ENCODE measurements at regions not wholly inside any gene's neighbourhood (a gene's known extent, or its start where the extent isn't known, plus 50 kb on each side); places are given as distances from the start of the nearest gene placed in this dataset.
"Not testable (repeated sequence)": the region's sequence is repeated elsewhere in the genome, so short reads cannot be mapped to it uniquely, and the experiment has no call there.

DNA sequence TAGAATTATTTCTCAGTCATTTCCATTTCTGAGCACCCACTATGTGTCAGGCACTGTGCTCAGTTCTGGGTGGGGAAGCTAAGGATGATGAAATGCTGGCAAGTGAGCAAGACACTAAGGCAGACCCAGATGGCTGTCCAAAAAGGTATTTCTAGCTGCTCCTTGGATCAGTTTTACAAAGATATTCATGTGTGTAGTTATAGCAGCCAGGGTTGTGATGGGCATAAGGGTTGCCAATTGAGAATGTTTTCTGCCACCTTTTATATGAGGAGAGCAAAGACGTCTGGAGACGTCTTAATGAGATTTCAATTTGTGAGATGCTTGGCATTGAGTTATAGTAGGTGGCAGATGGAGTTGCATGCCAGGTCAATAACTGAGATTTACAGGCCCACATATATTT lies 197.1 kb upstream of the RASGRP1 start:
- Histone ChIP-seq H3K4me3 (ENCODE audit: low read depth, low read length, poor library complexity, severe bottlenecking) (no peak overlapping the region), H3K9me3 (ENCODE audit: low read depth, low read length, poor library complexity, severe bottlenecking) (no peaks in the 10 kb centered on the region), H3K27ac (ENCODE audit: low read depth, low read length, poor library complexity, severe bottlenecking) (no peak overlapping the region), H3K4me1 (ENCODE audit: insufficient read depth, low read length, poor library complexity, severe bottlenecking) (no peaks in the 10 kb centered on the region), H3K36me3 (ENCODE audit: insufficient read depth, low read length, poor library complexity, severe bottlenecking) (no peaks in the 10 kb centered on the region), H3K27me3 (replicated peaks; ENCODE audit: insufficient read depth, low read depth, low read length, poor library complexity) (peaks cover 31% of the 10 kb centered on the region)
- ChIA-PET POLR2A (ENCODE audit: low non-redundant PET) (no interaction called here), CTCF (no interaction called here)
- BruUV-seq (replicated peaks) = no TSS peak
- no peak for DNase-seq (ENCODE audit: low spot score)
- TF ChIP-seq EZH2 (IDR thresholded peaks at IDR 0.05; ENCODE audit: borderline replicate concordance, low read depth, low read length, poor library complexity, severe bottlenecking) = no peak
- TF ChIP-seq, protein P1, sequence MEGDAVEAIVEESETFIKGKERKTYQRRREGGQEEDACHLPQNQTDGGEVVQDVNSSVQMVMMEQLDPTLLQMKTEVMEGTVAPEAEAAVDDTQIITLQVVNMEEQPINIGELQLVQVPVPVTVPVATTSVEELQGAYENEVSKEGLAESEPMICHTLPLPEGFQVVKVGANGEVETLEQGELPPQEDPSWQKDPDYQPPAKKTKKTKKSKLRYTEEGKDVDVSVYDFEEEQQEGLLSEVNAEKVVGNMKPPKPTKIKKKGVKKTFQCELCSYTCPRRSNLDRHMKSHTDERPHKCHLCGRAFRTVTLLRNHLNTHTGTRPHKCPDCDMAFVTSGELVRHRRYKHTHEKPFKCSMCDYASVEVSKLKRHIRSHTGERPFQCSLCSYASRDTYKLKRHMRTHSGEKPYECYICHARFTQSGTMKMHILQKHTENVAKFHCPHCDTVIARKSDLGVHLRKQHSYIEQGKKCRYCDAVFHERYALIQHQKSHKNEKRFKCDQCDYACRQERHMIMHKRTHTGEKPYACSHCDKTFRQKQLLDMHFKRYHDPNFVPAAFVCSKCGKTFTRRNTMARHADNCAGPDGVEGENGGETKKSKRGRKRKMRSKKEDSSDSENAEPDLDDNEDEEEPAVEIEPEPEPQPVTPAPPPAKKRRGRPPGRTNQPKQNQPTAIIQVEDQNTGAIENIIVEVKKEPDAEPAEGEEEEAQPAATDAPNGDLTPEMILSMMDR (conservative IDR thresholded peaks at IDR 0.05; ENCODE audit: low read depth, low read length) = no peak
- intact Hi-C loops (cut with micrococcal nuclease; ENCODE audit: unreplicated experiment) = no loop called here

- Histone ChIP-seq H3K9me3 (ENCODE audit: low read depth, low read length, poor library complexity, severe bottlenecking) (no peaks in the 10 kb centered on the region), H3K4me1 (ENCODE audit: insufficient read depth, low read length, poor library complexity, severe bottlenecking) (no peaks in the 10 kb centered on the region), H3K36me3 (ENCODE audit: insufficient read depth, low read length, poor library complexity, severe bottlenecking) (no peaks in the 10 kb centered on the region), H3K4me3 (ENCODE audit: low read depth, low read length, poor library complexity, severe bottlenecking) (no peak overlapping the region), H3K27me3 (replicated peaks; ENCODE audit: insufficient read depth, low read depth, low read length, poor library complexity) (peaks cover 3% of the 10 kb centered on the region), H3K27ac (ENCODE audit: low read depth, low read length, poor library complexity, severe bottlenecking) (no peak overlapping the region)
- TF ChIP-seq EZH2 (IDR thresholded peaks at IDR 0.05; ENCODE audit: borderline replicate concordance, low read depth, low read length, poor library complexity, severe bottlenecking) = no peak
- TF ChIP-seq, protein P1 (conservative IDR thresholded peaks at IDR 0.05; ENCODE audit: low read depth, low read length) = peak; percentile 37; the same call in 1 of the 2 replicates
- intact Hi-C loops (cut with micrococcal nuclease; ENCODE audit: unreplicated experiment) = no loop called here
- no TSS peak for BruUV-seq (replicated peaks)
- no peak for DNase-seq (ENCODE audit: low spot score)
- ChIA-PET CTCF (no interaction called here), POLR2A (ENCODE audit: low non-redundant PET) (no interaction called here)
Measured at GRCh38 chr15:38768970-38769369, 204.4 kb upstream of the RASGRP1 start.

DNA sequence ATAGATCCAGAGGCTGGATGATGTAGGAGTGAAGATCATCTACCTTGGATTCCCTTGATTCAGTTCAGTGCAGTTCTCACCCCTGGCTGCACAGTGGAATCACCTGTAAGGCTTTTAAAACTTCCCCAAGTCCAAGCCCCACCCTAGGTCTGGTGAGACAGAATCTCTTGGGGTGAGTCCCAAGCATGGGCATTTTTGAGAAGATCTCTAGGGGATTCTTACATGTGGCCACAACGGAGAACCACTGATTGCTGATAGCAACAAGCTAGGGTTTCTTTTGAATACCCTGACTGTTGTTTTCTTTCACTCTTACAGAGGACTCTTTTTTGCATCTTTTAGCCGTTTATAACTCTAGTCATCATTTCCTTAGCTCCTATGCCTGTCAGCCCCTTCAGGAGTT lies 204.9 kb upstream of the RASGRP1 start:
- DNase-seq (ENCODE audit: low spot score) = no peak
- CTCF ChIA-PET = no interaction called here
- Histone ChIP-seq H3K27ac (ENCODE audit: low read depth, low read length, poor library complexity, severe bottlenecking) (no peak overlapping the region), H3K36me3 (ENCODE audit: insufficient read depth, low read length, poor library complexity, severe bottlenecking) (no peaks in the 10 kb centered on the region), H3K27me3 (replicated peaks; ENCODE audit: insufficient read depth, low read depth, low read length, poor library complexity) (peaks cover 3% of the 10 kb centered on the region), H3K9me3 (ENCODE audit: low read depth, low read length, poor library complexity, severe bottlenecking) (no peaks in the 10 kb centered on the region), H3K4me1 (ENCODE audit: insufficient read depth, low read length, poor library complexity, severe bottlenecking) (no peaks in the 10 kb centered on the region), H3K4me3 (ENCODE audit: low read depth, low read length, poor library complexity, severe bottlenecking) (no peak overlapping the region)
- intact Hi-C loops (cut with micrococcal nuclease; ENCODE audit: unreplicated experiment) = no loop called here
- POLR2A ChIA-PET (ENCODE audit: low non-redundant PET) = no interaction called here
- TF ChIP-seq EZH2 (IDR thresholded peaks at IDR 0.05; ENCODE audit: borderline replicate concordance, low read depth, low read length, poor library complexity, severe bottlenecking) = no peak
- TF ChIP-seq, protein P1 (conservative IDR thresholded peaks at IDR 0.05; ENCODE audit: low read depth, low read length) = no peak
- BruUV-seq (replicated peaks) = no TSS peak

DNA sequence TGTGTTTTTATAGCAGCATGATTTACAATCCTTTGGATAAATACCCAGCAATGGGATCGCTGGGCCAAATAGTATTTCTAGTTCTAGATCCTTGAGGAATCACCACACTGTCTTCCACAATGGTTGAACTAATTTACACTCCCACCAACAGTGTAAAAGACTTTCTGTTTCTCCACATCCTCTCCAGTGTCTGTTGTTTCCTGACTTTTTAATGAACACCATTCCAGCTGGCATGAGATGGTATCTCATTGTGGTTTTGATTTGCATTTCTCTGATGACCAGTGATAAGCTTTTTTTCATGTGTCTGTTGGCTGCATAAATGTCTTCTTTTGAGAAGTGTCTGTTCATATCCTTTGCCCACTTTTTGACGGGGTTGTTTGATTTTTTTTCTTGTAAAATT lies 209.5 kb upstream of the RASGRP1 start:
- H3K4me3 ChIP-seq (ENCODE audit: low read depth, low read length, poor library complexity, severe bottlenecking); DNase-seq (ENCODE audit: low spot score); H3K27ac ChIP-seq (ENCODE audit: low read depth, low read length, poor library complexity, severe bottlenecking); BruUV-seq (replicated peaks); CTCF ChIA-PET; H3K36me3 ChIP-seq (ENCODE audit: insufficient read depth, low read length, poor library complexity, severe bottlenecking); H3K27me3 ChIP-seq (replicated peaks; ENCODE audit: insufficient read depth, low read depth, low read length, poor library complexity); POLR2A ChIA-PET (ENCODE audit: low non-redundant PET); H3K4me1 ChIP-seq (ENCODE audit: insufficient read depth, low read length, poor library complexity, severe bottlenecking); intact Hi-C loops (cut with micrococcal nuclease; ENCODE audit: unreplicated experiment); H3K9me3 ChIP-seq (ENCODE audit: low read depth, low read length, poor library complexity, severe bottlenecking): not testable (repeated sequence)
